IPS-18a (cell line): ENCODE measurements at regions not wholly inside any gene's neighbourhood (a gene's known extent, or its start where the extent isn't known, plus 50 kb on each side); places are given as distances from the start of the nearest gene placed in this dataset.

Source experiments
- H3K27ac ChIP-seq: one replicate; pipeline ENCODE4 v1.5.1; 2013; ENCODE audit warnings: low read length
- H3K27me3 ChIP-seq: one replicate; pipeline ENCODE4 v1.6.1; 2013; ENCODE audit warnings: mild to moderate bottlenecking, low read length; ENCODE audit not compliant: control insufficient read depth, insufficient read depth
- H3K36me3 ChIP-seq: one replicate; pipeline ENCODE4 v1.6.1; 2013; ENCODE audit warnings: low read depth, low read length; ENCODE audit not compliant: control insufficient read depth
- H3K4me1 ChIP-seq: one replicate; pipeline ENCODE4 v1.6.1; 2013; ENCODE audit warnings: low read depth, low read length; ENCODE audit not compliant: control insufficient read depth
- H3K4me3 ChIP-seq: one replicate; pipeline ENCODE4 v1.5.1; 2013; ENCODE audit warnings: low read length
- H3K9ac ChIP-seq: one replicate; pipeline ENCODE4 v1.6.1; 2013; ENCODE audit warnings: mild to moderate bottlenecking, low read length, moderate library complexity
- H3K9me3 ChIP-seq: one replicate; pipeline ENCODE4 v1.6.1; 2013; ENCODE audit warnings: low read depth, low read length; ENCODE audit not compliant: control insufficient read depth

DNA sequence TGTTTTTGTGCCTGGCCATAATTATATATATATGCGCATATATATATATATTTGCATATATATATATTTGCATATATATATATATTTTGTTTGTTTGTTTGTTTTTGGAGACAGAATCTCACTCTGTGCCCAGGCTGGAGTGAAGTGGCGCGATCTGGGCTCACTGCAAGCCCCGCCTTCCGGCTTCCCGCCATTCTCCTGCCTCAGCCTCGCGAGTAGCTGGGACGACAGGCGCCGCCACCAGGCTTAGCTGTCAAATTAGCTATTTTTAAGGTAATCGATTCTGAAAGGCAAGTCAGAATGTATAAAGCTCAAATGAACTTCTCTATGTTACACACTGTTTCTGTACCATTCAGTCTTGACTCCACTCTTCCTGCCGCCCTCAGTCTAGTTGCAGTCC is 273.3 kb downstream of the TRIML1 start:
- no peaks in the 10 kb centered on the region for H3K36me3 ChIP-seq
- H3K4me3 ChIP-seq, result no peak overlapping the region
- peaks cover 3% of the 10 kb centered on the region for H3K4me1 ChIP-seq
- no peaks in the 10 kb centered on the region for H3K27me3 ChIP-seq
- no peaks in the 10 kb centered on the region for H3K9me3 ChIP-seq
- H3K9ac ChIP-seq, result no peak overlapping the region
- H3K27ac ChIP-seq, result no peak overlapping the region

GRCh38 chr4:188414441-188414840 is 275.2 kb downstream of the TRIML1 start:
- Histone ChIP-seq H3K4me1 (no peaks in the 10 kb centered on the region), H3K36me3 (no peaks in the 10 kb centered on the region), H3K27me3 (no peaks in the 10 kb centered on the region), H3K9ac (no peak overlapping the region), H3K4me3 (no peak overlapping the region), H3K9me3 (no peaks in the 10 kb centered on the region), H3K27ac (no peak overlapping the region)

DNA sequence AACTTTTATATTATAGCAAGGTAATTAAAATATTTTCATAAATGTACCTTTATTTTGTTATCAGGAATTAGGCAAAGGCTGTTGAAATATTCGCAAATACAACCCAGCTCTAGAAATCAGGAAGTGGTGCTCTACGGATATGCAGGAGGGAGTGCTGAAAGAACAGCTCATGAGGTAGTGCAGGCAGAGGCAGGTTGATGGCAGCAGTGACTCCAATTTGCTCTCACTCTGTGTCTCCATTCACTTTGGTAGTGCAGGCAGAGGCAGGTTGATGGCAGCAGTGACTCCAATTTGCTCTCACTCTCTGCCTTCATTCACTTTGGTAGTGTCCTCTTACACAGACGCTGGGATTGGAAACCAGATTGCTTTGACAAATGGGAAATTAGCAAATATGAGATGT is 277.9 kb downstream of the TRIML1 start:
- Histone ChIP-seq H3K4me3 (no peak overlapping the region), H3K9me3 (no peaks in the 10 kb centered on the region), H3K27ac (no peak overlapping the region), H3K36me3 (no peaks in the 10 kb centered on the region), H3K4me1 (no peaks in the 10 kb centered on the region), H3K27me3 (no peaks in the 10 kb centered on the region), H3K9ac (no peak overlapping the region)

DNA sequence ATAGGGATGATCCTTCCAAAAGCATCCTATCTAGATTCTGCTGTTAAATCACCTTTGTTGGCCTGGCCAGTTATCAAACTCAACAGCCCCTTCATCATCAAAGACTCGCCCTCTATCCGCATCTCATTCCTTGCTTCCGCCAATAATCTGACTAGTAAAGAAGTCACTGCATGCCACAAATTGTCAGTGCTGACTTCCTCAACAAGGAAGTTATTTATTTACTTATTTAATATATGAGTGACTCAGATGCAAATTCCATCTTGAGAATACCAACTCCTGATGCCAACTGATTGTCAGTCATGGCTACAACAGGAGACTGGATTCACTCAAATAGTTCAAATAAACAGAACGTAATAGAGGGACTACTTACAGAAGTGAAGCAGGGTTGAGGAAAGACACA is 283.8 kb downstream of the TRIML1 start:
- H3K27ac ChIP-seq, result no peak overlapping the region
- H3K9ac ChIP-seq, result no peak overlapping the region
- no peaks in the 10 kb centered on the region for H3K4me1 ChIP-seq
- H3K4me3 ChIP-seq, result no peak overlapping the region
- no peaks in the 10 kb centered on the region for H3K9me3 ChIP-seq
- no peaks in the 10 kb centered on the region for H3K36me3 ChIP-seq
- H3K27me3 ChIP-seq, result no peaks in the 10 kb centered on the region

GRCh38 chr4:188428935-188429334 is 289.7 kb downstream of the TRIML1 start:
- Histone ChIP-seq H3K4me1 (peaks cover 13% of the 10 kb centered on the region), H3K9me3 (no peaks in the 10 kb centered on the region), H3K9ac (peak overlapping the region; percentile 28), H3K4me3 (peak overlapping the region; percentile 13), H3K36me3 (no peaks in the 10 kb centered on the region), H3K27ac (no peak overlapping the region), H3K27me3 (no peaks in the 10 kb centered on the region)

DNA sequence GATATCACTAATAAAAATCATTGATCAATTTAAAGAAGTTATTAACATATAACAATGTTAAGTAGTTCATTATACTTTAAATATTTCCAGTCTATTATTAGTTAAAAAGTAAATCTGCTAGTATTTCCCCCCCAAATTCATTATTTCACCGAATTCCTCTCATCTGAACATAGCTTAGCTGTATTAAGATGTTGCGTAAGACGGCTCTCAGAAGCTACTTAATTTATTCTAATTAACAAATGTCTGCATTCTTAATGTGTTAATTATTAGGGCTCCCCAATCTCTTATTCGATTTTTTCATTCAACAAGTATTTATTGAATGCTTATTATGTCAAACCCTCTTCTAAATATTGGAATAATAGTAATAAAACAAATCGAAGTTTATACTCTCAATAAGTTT is 290.7 kb downstream of the TRIML1 start:
- no peaks in the 10 kb centered on the region for H3K27me3 ChIP-seq
- H3K9me3 ChIP-seq, result no peaks in the 10 kb centered on the region
- no peak overlapping the region for H3K4me3 ChIP-seq
- H3K27ac ChIP-seq, result no peak overlapping the region
- peaks cover 13% of the 10 kb centered on the region for H3K4me1 ChIP-seq
- H3K9ac ChIP-seq, result no peak overlapping the region
- H3K36me3 ChIP-seq, result no peaks in the 10 kb centered on the region

DNA sequence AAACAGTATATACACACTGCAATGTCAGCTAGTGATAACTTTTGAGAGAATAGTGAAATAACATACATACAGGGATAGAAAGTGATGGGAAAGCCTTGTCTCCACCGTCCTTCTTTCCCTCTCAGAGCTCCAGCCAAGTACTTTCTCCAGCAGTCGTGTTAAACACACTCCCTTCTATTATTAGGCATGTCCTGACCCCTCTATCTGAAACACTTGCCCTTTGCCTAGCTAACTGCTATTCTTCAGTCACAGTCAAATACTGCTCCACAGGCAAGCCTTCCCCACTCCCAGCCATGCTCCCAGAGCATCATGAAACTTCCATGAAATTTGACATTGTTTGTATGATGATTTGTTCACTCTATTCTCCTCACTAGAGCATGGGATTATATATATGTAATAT is 291.1 kb downstream of the TRIML1 start:
- Histone ChIP-seq H3K9me3 (no peaks in the 10 kb centered on the region), H3K9ac (no peak overlapping the region), H3K4me1 (peaks cover 13% of the 10 kb centered on the region), H3K36me3 (no peaks in the 10 kb centered on the region), H3K27me3 (no peaks in the 10 kb centered on the region), H3K4me3 (no peak overlapping the region), H3K27ac (no peak overlapping the region)

GRCh38 chr4:188432328-188432727 is 293.1 kb downstream of the TRIML1 start:
- no peaks in the 10 kb centered on the region for H3K36me3 ChIP-seq
- no peak overlapping the region for H3K4me3 ChIP-seq
- no peak overlapping the region for H3K27ac ChIP-seq
- no peaks in the 10 kb centered on the region for H3K27me3 ChIP-seq
- H3K9ac ChIP-seq, result no peak overlapping the region
- H3K9me3 ChIP-seq, result no peaks in the 10 kb centered on the region
- H3K4me1 ChIP-seq, result peaks cover 26% of the 10 kb centered on the region

DNA sequence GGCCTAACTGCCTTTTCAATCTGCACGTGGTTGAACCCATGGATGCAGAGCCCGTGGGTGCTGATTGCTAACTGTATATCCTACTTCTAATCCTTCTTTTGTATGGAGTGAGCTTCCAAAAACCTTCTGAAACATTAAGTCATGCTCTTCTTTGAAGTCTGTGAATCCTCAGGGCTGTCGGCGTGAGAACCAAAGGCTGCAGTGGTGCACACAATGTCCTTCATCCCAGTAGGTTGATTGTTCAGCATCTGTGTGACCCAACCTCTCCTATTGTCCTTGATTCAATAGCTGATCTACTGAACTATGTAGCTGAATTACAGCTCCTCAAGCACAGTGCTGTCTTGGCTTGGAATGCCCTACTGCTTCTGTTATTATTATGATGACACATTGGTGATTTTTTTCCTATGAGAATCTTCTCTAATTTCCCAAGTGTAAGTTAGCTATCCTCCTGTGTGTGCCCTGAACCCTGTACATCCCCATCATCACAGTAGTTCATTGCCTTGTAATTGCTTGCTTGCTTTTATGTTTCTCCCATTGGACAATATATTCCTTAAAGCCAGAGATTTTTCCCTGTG is 294.6 kb downstream of the TRIML1 start:
- no peak overlapping the region for H3K9ac ChIP-seq
- H3K9me3 ChIP-seq, result no peaks in the 10 kb centered on the region
- no peaks in the 10 kb centered on the region for H3K36me3 ChIP-seq
- H3K4me3 ChIP-seq, result no peak overlapping the region
- H3K27ac ChIP-seq, result no peak overlapping the region
- H3K4me1 ChIP-seq, result peaks cover 22% of the 10 kb centered on the region
- H3K27me3 ChIP-seq, result no peaks in the 10 kb centered on the region

DNA sequence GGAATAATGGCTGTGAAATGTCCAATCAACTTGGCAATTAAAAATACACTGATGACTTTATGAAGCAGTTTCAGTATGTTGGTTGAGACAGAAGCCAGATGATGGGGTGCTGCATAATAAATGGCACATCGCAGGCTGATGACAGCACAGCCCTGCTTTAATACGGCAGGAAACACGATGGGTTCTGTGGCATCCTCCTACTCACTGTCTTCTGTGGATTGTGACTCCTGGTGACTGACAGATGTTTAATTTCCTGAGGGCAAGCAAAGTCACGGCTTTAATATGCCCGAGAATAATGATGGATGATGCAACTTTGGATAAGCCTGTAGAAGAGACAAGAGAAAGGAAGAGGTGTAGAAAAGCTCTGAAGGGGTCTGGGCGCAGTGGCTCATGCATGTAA is 295.4 kb downstream of the TRIML1 start:
- no peaks in the 10 kb centered on the region for H3K9me3 ChIP-seq
- H3K27ac ChIP-seq, result no peak overlapping the region
- peaks cover 17% of the 10 kb centered on the region for H3K4me1 ChIP-seq
- no peak overlapping the region for H3K9ac ChIP-seq
- no peak overlapping the region for H3K4me3 ChIP-seq
- no peaks in the 10 kb centered on the region for H3K27me3 ChIP-seq
- no peaks in the 10 kb centered on the region for H3K36me3 ChIP-seq

DNA sequence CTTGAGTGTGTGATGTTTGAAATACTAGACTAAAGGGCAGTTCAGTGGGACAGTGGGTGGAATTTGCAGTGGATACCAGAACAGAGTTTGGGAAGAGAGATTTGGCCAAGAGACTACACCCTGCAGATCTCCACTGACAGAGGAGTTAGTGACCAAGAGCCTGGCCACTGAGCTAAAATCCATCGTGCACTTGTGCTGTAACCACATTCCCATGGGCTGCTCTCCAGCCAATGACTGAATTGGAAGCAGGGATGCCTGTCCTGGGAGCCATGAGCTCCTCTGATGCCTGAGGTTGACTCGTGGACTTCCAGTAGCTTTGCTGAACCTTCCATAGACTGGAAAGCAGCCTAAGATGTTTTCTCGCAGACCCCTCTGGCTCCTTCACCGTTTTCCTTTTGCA is 296.1 kb downstream of the TRIML1 start:
- H3K4me3 ChIP-seq, result no peak overlapping the region
- peaks cover 17% of the 10 kb centered on the region for H3K4me1 ChIP-seq
- H3K36me3 ChIP-seq, result no peaks in the 10 kb centered on the region
- no peaks in the 10 kb centered on the region for H3K27me3 ChIP-seq
- no peaks in the 10 kb centered on the region for H3K9me3 ChIP-seq
- H3K27ac ChIP-seq, result no peak overlapping the region
- H3K9ac ChIP-seq, result no peak overlapping the region

DNA sequence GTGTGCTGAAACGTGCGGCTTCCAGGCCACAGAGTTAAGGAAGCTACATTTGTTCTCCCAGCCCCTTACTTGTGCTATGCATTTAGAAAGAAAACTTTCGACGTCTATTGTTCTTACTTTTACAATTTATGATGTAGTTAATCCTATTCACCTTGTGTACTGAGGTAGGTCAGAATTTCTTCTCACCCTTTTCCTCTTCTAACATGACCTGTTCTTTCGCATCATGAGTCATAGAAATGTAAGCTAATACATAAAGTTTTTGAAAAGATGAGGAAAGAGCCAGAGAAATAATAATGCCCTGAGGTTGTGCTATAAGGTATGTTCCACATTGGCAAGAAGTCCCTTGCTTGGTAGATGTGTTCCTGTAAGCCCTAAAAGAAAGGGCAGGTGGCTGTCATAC is 298.3 kb downstream of the TRIML1 start:
- Histone ChIP-seq H3K27me3 (no peaks in the 10 kb centered on the region), H3K4me1 (peaks cover 17% of the 10 kb centered on the region), H3K36me3 (no peaks in the 10 kb centered on the region), H3K4me3 (no peak overlapping the region), H3K27ac (no peak overlapping the region), H3K9me3 (no peaks in the 10 kb centered on the region), H3K9ac (no peak overlapping the region)
